Hematopoietic multipotent progenitor cell (in vitro differentiated cells): ENCODE measurements at regions not wholly inside any gene's neighbourhood (a gene's known extent, or its start where the extent isn't known, plus 50 kb on each side); places are given as distances from the start of the nearest gene placed in this dataset. TPM values are rescaled to one million over a fixed set of nuclear protein-coding genes. Genes with fewer than 3 reads are reported as not detected.

ENCODE experiments used
- DNase-seq, 3 donors: peaks; one replicate each; pipeline ENCODE4 v3.0.0-alpha.2; 2011 to 2015; ENCODE audit warnings: low read depth in 2 of 3, low spot score in 2 of 3
- small RNA-seq: library from RNA; depleted of rRNA; stranded (forward); fragments of <200 nt; gene quantifications from one replicate; pipeline ENCODE3, GENCODE V24; 2012

GRCh38 chr15:101980206-101980910 is 168.4 kb downstream of the OR4F15 start:
- DNase-seq = peak in 1 of 3 donors; percentile 55

Small RNAs in the stretch of these regions (small RNA-seq; reads per million reads assigned to genes)
- gene AC140725.2 (not detected), gene MIR6859-3 (not detected)
